ENCODE measurements at regions not wholly inside any gene's neighbourhood (a gene's known extent, or its start where the extent isn't known, plus 50 kb on each side); places are given as distances from the start of the nearest gene placed in this dataset.

GRCh38 chr6:153959276-153959675, 79.8 kb upstream of the OPRM1 start:
- H3K27ac ChIP-seq (ENCODE audit: insufficient read depth, low read length) = no peak overlapping the region
- H3K36me3 ChIP-seq (ENCODE audit: control insufficient read depth, insufficient read depth, low read length) = no peaks in the 10 kb centered on the region
- no peaks in the 10 kb centered on the region for H3K79me2 ChIP-seq (ENCODE audit: control insufficient read depth, insufficient read depth, low read length)
- no peaks in the 10 kb centered on the region for H3K9me3 ChIP-seq (ENCODE audit: control insufficient read depth, insufficient read depth, low read depth, low read length)
- no peaks in the 10 kb centered on the region for H3K4me1 ChIP-seq (ENCODE audit: control insufficient read depth, extremely low read depth, insufficient read depth, low read length)
- no peak for DNase-seq (ENCODE audit: low read depth in 2 of 2)
- no peak overlapping the region for H3K4me2 ChIP-seq (ENCODE audit: extremely low read depth, insufficient read depth, low read length)
- no peaks in the 10 kb centered on the region for H4K20me1 ChIP-seq (ENCODE audit: control insufficient read depth, extremely low read depth, insufficient read depth, low read length)
- H2AFZ ChIP-seq (ENCODE audit: low read length) = no peak overlapping the region
- H3K27me3 ChIP-seq (ENCODE audit: control insufficient read depth, insufficient read depth, low read length) = no peaks in the 10 kb centered on the region
- no peak for TF ChIP-seq CTCF (conservative IDR thresholded peaks at IDR 0.05 in 1 of 2, IDR thresholded peaks at IDR 0.05 in 1 of 2; ENCODE audit: low read depth in 1 of 2, low read length in 2 of 2)
- TF ChIP-seq EZH2 (IDR thresholded peaks at IDR 0.05; ENCODE audit: low read length, missing control alignments) = no peak
- no peak overlapping the region for H3K9ac ChIP-seq (ENCODE audit: insufficient read depth, low read length)
- H3K4me3 ChIP-seq (replicated peaks in 1 of 4; ENCODE audit: control extremely low read depth in 1 of 4, insufficient read depth in 1 of 4, low read depth in 3 of 4, low read length in 4 of 4) = no peak overlapping the region

- H2AFZ ChIP-seq (ENCODE audit: low read length) = no peak overlapping the region
- H3K9me3 ChIP-seq (ENCODE audit: control insufficient read depth, insufficient read depth, low read depth, low read length) = no peaks in the 10 kb centered on the region
- H3K79me2 ChIP-seq (ENCODE audit: control insufficient read depth, insufficient read depth, low read length) = no peaks in the 10 kb centered on the region
- no peaks in the 10 kb centered on the region for H3K36me3 ChIP-seq (ENCODE audit: control insufficient read depth, insufficient read depth, low read length)
- TF ChIP-seq CTCF (conservative IDR thresholded peaks at IDR 0.05 in 1 of 2, IDR thresholded peaks at IDR 0.05 in 1 of 2; ENCODE audit: low read depth in 1 of 2, low read length in 2 of 2) = no peak
- TF ChIP-seq EZH2 (IDR thresholded peaks at IDR 0.05; ENCODE audit: low read length, missing control alignments) = no peak
- no peak overlapping the region for H3K9ac ChIP-seq (ENCODE audit: insufficient read depth, low read length)
- no peak overlapping the region for H3K4me3 ChIP-seq (replicated peaks in 1 of 4; ENCODE audit: control extremely low read depth in 1 of 4, insufficient read depth in 1 of 4, low read depth in 3 of 4, low read length in 4 of 4)
- no peaks in the 10 kb centered on the region for H4K20me1 ChIP-seq (ENCODE audit: control insufficient read depth, extremely low read depth, insufficient read depth, low read length)
- no peak overlapping the region for H3K27ac ChIP-seq (ENCODE audit: insufficient read depth, low read length)
- no peaks in the 10 kb centered on the region for H3K27me3 ChIP-seq (ENCODE audit: control insufficient read depth, insufficient read depth, low read length)
- DNase-seq (ENCODE audit: low read depth in 2 of 2) = no peak
- no peak overlapping the region for H3K4me2 ChIP-seq (ENCODE audit: extremely low read depth, insufficient read depth, low read length)
- no peaks in the 10 kb centered on the region for H3K4me1 ChIP-seq (ENCODE audit: control insufficient read depth, extremely low read depth, insufficient read depth, low read length)
Observed at GRCh38 chr6:153958860-153959259, 80.2 kb upstream of the OPRM1 start.

GRCh38 chr6:153957394-153957793, 81.6 kb upstream of the OPRM1 start:
- H3K27me3 ChIP-seq (ENCODE audit: control insufficient read depth, insufficient read depth, low read length) = no peaks in the 10 kb centered on the region
- no peaks in the 10 kb centered on the region for H3K4me1 ChIP-seq (ENCODE audit: control insufficient read depth, extremely low read depth, insufficient read depth, low read length)
- H2AFZ ChIP-seq (ENCODE audit: low read length) = no peak overlapping the region
- no peaks in the 10 kb centered on the region for H3K36me3 ChIP-seq (ENCODE audit: control insufficient read depth, insufficient read depth, low read length)
- no peaks in the 10 kb centered on the region for H4K20me1 ChIP-seq (ENCODE audit: control insufficient read depth, extremely low read depth, insufficient read depth, low read length)
- TF ChIP-seq EZH2 (IDR thresholded peaks at IDR 0.05; ENCODE audit: low read length, missing control alignments) = no peak
- no peak for TF ChIP-seq CTCF (conservative IDR thresholded peaks at IDR 0.05 in 1 of 2, IDR thresholded peaks at IDR 0.05 in 1 of 2; ENCODE audit: low read depth in 1 of 2, low read length in 2 of 2)
- DNase-seq (ENCODE audit: low read depth in 2 of 2) = no peak
- no peaks in the 10 kb centered on the region for H3K79me2 ChIP-seq (ENCODE audit: control insufficient read depth, insufficient read depth, low read length)
- no peak overlapping the region for H3K4me2 ChIP-seq (ENCODE audit: extremely low read depth, insufficient read depth, low read length)
- no peaks in the 10 kb centered on the region for H3K9me3 ChIP-seq (ENCODE audit: control insufficient read depth, insufficient read depth, low read depth, low read length)
- no peak overlapping the region for H3K27ac ChIP-seq (ENCODE audit: insufficient read depth, low read length)
- no peak overlapping the region for H3K9ac ChIP-seq (ENCODE audit: insufficient read depth, low read length)
- H3K4me3 ChIP-seq (replicated peaks in 1 of 4; ENCODE audit: control extremely low read depth in 1 of 4, insufficient read depth in 1 of 4, low read depth in 3 of 4, low read length in 4 of 4) = no peak overlapping the region

All from fibroblast of lung (primary cell).